ENCODE measurements at regions not wholly inside any gene's neighbourhood (a gene's known extent, or its start where the extent isn't known, plus 50 kb on each side); places are given as distances from the start of the nearest gene placed in this dataset.

DNA sequence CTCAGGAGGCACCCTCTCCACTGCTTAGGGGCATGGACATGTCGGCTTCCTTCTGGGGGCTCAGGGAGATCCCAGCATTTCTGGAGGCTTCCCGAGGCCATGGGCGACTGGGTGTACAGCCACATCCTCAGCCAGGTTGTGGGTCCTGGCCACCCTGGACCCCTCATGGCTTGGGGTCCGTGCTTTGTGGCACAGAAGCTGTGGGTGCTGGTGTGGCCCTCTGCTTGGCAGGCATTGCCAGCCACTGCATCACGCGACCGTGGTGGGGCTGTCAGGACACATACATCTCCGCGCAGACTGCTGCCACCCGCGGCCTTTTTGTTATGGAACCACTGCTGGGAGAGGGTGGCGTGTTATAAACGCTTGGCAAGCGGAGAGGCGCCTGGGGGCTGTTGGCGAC, 1174.9 kb downstream of the BRD1 start:
- TF ChIP-seq, protein P1, sequence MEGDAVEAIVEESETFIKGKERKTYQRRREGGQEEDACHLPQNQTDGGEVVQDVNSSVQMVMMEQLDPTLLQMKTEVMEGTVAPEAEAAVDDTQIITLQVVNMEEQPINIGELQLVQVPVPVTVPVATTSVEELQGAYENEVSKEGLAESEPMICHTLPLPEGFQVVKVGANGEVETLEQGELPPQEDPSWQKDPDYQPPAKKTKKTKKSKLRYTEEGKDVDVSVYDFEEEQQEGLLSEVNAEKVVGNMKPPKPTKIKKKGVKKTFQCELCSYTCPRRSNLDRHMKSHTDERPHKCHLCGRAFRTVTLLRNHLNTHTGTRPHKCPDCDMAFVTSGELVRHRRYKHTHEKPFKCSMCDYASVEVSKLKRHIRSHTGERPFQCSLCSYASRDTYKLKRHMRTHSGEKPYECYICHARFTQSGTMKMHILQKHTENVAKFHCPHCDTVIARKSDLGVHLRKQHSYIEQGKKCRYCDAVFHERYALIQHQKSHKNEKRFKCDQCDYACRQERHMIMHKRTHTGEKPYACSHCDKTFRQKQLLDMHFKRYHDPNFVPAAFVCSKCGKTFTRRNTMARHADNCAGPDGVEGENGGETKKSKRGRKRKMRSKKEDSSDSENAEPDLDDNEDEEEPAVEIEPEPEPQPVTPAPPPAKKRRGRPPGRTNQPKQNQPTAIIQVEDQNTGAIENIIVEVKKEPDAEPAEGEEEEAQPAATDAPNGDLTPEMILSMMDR (IDR thresholded peaks at IDR 0.05; ENCODE audit: insufficient read depth, low read length, poor library complexity, severe bottlenecking), result no peak
- TF ChIP-seq EZH2phosphoT487 (conservative IDR thresholded peaks at IDR 0.05; ENCODE audit: low read length), result no peak
